Skeletal muscle satellite cell (primary cell): ENCODE measurements at regions not wholly inside any gene's neighbourhood (a gene's known extent, or its start where the extent isn't known, plus 50 kb on each side); places are given as distances from the start of the nearest gene placed in this dataset.
"Not testable (repeated sequence)": the region's sequence is repeated elsewhere in the genome, so short reads cannot be mapped to it uniquely, and the experiment has no call there.

Source experiments
- H3K27me3 ChIP-seq: 2 replicates; pipeline ENCODE4 v1.7.0; 2013; ENCODE audit warnings: low read length; ENCODE audit not compliant: control insufficient read depth, insufficient read depth
- H3K36me3 ChIP-seq: 2 replicates; pipeline ENCODE4 v1.7.0; 2013; ENCODE audit warnings: mild to moderate bottlenecking, control low read depth, low read length; ENCODE audit not compliant: insufficient read depth
- H3K4me1 ChIP-seq: 2 replicates; pipeline ENCODE4 v1.7.0; 2013; ENCODE audit warnings: low read length; ENCODE audit not compliant: control insufficient read depth, insufficient read depth
- H3K4me2 ChIP-seq: 2 replicates; pipeline ENCODE4 v1.7.0; 2013; ENCODE audit warnings: mild to moderate bottlenecking, low read length
- H3K4me3 ChIP-seq: 2 replicates; pipeline ENCODE4 v1.7.0; 2013; ENCODE audit warnings: low read length
- H3K9ac ChIP-seq: 2 replicates; pipeline ENCODE4 v1.7.0; 2013; ENCODE audit warnings: mild to moderate bottlenecking, low read depth, low read length, moderate library complexity
- H3K9me3 ChIP-seq: replicated peaks from 2 replicates; pipeline ENCODE4 v1.7.0; 2013; ENCODE audit warnings: mild to moderate bottlenecking, control low read depth, low read length

GRCh38 chr12:131261906-131262305, 308.2 kb downstream of the ADGRD1 start:
- Histone ChIP-seq H3K36me3 (no peaks in the 10 kb centered on the region), H3K9me3 (peaks cover 13% of the 10 kb centered on the region), H3K9ac (no peak overlapping the region), H3K27me3 (no peaks in the 10 kb centered on the region), H3K4me1 (no peaks in the 10 kb centered on the region), H3K4me2 (no peak overlapping the region), H3K4me3 (no peak overlapping the region)

DNA sequence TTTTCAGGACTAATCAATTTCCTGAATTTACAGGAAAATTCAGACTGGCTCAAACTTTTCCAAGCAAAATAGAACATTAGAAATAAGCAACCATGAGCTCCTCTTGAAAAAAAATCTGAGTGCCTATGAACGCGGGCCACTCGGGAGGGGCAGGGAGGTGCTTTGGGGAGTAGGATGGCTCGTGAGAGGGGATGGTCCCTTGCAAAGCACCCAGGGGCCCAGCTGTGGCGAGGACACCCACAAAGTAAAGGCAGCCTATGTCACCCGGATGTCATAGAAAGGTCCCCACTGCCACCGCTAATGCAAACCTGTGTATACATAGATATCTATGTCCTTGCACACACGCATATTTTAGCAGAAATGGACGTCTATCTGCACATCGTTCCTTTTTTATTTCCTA, 309.9 kb downstream of the ADGRD1 start:
- no peaks in the 10 kb centered on the region for H3K27me3 ChIP-seq
- no peaks in the 10 kb centered on the region for H3K4me1 ChIP-seq
- H3K9ac ChIP-seq: no peak overlapping the region
- no peaks in the 10 kb centered on the region for H3K36me3 ChIP-seq
- no peak overlapping the region for H3K4me2 ChIP-seq
- H3K4me3 ChIP-seq: no peak overlapping the region
- H3K9me3 ChIP-seq: peaks cover 9% of the 10 kb centered on the region

DNA sequence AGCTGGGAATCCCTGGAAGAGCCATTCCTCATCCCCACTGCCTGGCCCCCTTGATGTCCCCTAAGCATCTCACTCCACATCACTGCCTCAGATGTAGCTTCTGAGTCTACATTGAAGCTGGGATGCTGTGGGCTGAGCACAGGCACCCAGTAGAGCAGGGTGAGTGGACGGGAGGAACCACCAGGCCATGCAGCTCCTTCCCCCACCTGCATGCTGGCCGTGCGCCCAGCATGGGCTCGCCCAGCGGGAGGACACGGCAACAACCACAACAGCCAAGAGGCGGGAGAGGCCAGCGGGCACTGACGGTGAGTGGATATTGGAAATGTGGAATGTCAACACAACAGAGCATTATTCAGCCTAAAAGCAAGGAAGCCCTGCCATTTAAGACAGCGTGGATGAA, 310.9 kb downstream of the ADGRD1 start:
- Histone ChIP-seq H3K4me2 (no peak overlapping the region), H3K36me3 (no peaks in the 10 kb centered on the region), H3K4me3 (no peak overlapping the region), H3K4me1 (no peaks in the 10 kb centered on the region), H3K9me3 (peaks cover 9% of the 10 kb centered on the region), H3K9ac (no peak overlapping the region), H3K27me3 (no peaks in the 10 kb centered on the region)

- peaks cover 9% of the 10 kb centered on the region for H3K9me3 ChIP-seq
- no peak overlapping the region for H3K4me3 ChIP-seq
- H3K9ac ChIP-seq: no peak overlapping the region
- no peaks in the 10 kb centered on the region for H3K27me3 ChIP-seq
- no peak overlapping the region for H3K4me2 ChIP-seq
- H3K4me1 ChIP-seq: no peaks in the 10 kb centered on the region
- H3K36me3 ChIP-seq: no peaks in the 10 kb centered on the region
These were observed 313.1 kb downstream of the ADGRD1 start for GRCh38 chr12:131266591-131267467.

DNA sequence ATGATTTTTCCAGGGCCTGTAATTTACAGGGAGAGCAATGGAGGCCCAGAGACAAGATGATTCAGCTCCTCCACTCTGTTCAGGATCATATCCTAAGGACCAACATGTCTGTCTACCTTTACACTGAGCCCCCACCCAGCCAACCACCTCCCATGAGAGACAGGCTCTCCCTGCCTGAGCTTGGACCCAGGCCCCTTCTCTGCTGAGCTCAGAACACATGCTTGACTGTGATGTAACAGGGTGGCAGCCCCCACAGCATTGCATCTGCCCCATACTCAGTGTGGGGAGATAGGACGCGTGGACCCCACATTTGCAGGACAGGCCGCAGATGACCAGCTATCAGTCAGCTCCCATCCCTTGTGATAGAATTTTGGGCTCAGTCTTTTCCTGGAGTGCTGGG, 313.9 kb downstream of the ADGRD1 start:
- Histone ChIP-seq H3K9ac (no peak overlapping the region), H3K27me3 (no peaks in the 10 kb centered on the region), H3K9me3 (peaks cover 5% of the 10 kb centered on the region), H3K36me3 (no peaks in the 10 kb centered on the region), H3K4me1 (no peaks in the 10 kb centered on the region), H3K4me3 (no peak overlapping the region), H3K4me2 (no peak overlapping the region)

DNA sequence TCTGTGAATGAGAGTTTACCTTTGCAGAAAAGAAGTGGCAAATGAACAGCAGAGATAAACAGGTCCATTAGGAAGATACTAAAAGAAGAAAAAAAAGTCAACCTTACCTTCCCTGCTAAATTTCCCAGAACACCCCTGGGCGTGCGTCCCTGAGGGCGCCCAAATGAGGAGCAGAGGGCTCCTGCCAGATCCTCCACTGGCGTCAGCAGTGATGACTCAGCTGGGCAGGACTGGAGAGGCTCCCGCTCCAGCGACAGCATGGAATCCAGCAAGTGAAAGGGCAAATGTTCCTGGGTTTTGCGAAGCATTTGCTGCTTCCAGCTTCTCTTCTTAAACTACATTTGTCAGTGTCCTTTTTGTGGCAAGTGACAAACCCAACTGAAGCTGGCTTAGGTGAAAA, 314.4 kb downstream of the ADGRD1 start:
- not testable (repeated sequence) for H3K36me3 ChIP-seq, H3K4me3 ChIP-seq, H3K4me1 ChIP-seq, H3K9ac ChIP-seq, H3K4me2 ChIP-seq, H3K9me3 ChIP-seq, H3K27me3 ChIP-seq

DNA sequence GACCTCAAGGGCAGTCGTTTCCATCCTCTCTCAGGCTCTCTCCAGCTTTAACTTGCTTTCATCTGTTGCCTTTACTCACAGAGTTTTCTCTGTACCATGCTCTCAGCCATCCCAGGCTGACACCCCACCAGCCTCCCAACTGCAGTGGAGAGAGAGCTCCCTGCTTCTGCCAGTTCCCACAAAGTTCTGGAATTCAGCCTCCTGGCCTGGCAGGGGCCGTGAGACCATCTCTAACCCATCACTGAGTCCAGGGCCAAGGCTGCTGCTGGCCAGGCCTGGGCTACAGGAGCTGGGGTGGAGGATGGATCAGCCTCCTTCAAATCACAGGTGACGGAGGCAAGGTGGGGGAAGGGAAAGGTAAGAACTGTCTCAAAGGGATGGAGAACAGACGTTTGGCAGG, 314.9 kb downstream of the ADGRD1 start:
- H3K4me1 ChIP-seq, H3K36me3 ChIP-seq, H3K4me3 ChIP-seq, H3K9me3 ChIP-seq, H3K4me2 ChIP-seq, H3K27me3 ChIP-seq, H3K9ac ChIP-seq: not testable (repeated sequence)

GRCh38 chr12:131269551-131269950, 315.8 kb downstream of the ADGRD1 start:
- Histone ChIP-seq H3K36me3 (no peaks in the 10 kb centered on the region), H3K4me1 (no peaks in the 10 kb centered on the region), H3K4me2 (no peak overlapping the region), H3K9me3 (peaks cover 5% of the 10 kb centered on the region), H3K4me3 (no peak overlapping the region), H3K9ac (no peak overlapping the region), H3K27me3 (no peaks in the 10 kb centered on the region)

DNA sequence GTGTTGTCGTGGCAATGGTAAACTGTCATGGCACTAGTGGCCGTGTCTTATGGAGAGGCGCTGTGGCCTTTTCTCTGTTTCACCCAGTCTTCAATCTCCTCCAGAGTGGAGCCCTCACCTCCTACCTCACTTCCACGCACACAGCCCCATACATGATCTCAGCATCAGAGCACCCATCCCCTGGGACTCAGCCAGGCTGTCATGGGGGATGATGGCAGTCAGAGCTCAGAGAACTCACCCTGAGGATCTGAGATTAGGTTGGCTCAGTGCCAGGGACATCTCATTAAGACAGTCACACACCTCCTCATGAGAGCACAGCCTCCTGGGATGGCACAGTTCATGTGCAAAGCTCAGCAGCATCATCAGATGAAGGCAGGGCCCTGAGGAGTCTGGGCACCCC, 316.3 kb downstream of the ADGRD1 start:
- not testable (repeated sequence) for H3K4me2 ChIP-seq, H3K9ac ChIP-seq, H3K4me1 ChIP-seq, H3K9me3 ChIP-seq, H3K27me3 ChIP-seq, H3K36me3 ChIP-seq, H3K4me3 ChIP-seq

DNA sequence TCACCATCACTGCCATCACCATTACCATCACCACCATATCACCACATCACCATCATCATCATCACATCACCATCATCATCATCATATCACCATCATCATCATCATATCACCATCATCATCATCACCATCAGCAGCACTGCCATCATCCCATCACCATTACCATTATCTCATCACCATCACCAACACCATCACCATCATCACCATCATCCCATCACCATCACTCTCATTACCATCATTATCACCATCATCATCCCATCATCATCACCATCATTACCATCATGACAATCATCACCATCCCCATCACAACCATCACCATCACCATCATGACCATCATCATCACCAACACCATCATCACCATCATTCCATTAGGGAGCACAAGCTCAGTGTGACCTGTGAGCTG, 318.0 kb downstream of the ADGRD1 start:
- H3K27me3 ChIP-seq: no peaks in the 10 kb centered on the region
- no peaks in the 10 kb centered on the region for H3K4me1 ChIP-seq
- no peak overlapping the region for H3K9ac ChIP-seq
- H3K4me2 ChIP-seq: no peak overlapping the region
- peaks cover 6% of the 10 kb centered on the region for H3K9me3 ChIP-seq
- no peak overlapping the region for H3K4me3 ChIP-seq
- no peaks in the 10 kb centered on the region for H3K36me3 ChIP-seq

DNA sequence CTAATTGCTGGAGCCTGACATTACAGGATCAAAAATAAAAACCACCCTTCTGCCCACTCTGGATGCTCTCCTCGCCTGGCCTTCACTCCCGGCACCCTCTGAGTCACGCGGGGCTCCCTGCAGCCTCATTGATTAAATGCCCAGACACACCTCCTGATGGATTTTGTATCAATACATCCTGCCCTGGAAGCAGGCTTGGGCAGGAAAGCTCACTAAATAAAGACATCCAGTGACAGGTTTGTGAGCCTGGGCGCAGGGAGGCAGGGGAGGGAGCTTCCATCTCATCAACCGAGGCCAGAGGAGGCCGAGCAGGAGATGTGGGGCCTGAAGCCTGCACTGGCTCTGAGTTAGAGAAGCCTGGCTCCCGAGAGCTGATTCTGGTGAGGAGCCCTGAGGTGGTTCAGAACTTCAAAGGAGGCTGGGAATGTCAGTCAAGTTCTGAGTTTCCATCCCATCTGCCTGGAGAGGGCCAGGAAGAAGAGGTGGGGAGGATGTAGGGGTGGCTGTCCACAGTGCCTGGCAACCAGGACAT, 318.6 kb downstream of the ADGRD1 start:
- not testable (repeated sequence) for H3K9me3 ChIP-seq, H3K27me3 ChIP-seq, H3K4me3 ChIP-seq, H3K36me3 ChIP-seq, H3K4me1 ChIP-seq, H3K9ac ChIP-seq, H3K4me2 ChIP-seq

DNA sequence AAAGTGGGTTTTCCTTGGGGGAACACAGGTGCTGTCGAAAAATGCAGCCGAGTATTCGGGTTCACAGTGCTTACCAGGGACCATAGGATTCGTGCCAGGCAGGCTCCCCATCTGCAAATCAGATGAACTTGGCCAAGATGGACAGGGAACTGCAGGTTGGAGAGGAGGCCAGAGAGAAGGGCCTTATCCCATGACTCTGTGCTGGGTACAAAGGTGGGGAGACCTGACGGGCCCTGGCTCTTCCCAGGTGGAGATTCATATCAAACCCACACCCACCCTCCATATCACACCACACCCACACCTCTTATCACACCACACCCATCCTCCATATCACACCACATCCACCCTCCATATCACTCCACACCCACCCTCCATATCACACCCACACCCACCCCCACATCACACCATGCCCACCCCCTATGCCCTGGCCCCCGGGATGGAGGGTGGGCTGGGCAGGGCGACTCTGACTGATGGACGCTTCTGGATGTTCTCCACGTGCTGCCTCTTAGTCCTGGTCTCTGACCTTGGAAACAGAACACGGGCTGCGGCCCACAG, 319.7 kb downstream of the ADGRD1 start:
- Histone ChIP-seq H3K9ac (no peak overlapping the region), H3K4me3 (no peak overlapping the region), H3K4me1 (no peaks in the 10 kb centered on the region), H3K36me3 (no peaks in the 10 kb centered on the region), H3K9me3 (peaks cover 4% of the 10 kb centered on the region), H3K27me3 (no peaks in the 10 kb centered on the region), H3K4me2 (no peak overlapping the region)
